ENCODE measurements at regions not wholly inside any gene's neighbourhood (a gene's known extent, or its start where the extent isn't known, plus 50 kb on each side); places are given as distances from the start of the nearest gene placed in this dataset.

GRCh38 chr2:59938181-59938580 is 615.3 kb downstream of the BCL11A start:
- no peak for TF ChIP-seq CTCF (IDR thresholded peaks at IDR 0.05)
- no peak for TF ChIP-seq POLR2A (IDR thresholded peaks at IDR 0.05)

Measured in transverse colon (tissue), 3 donors.